Activated CD4-positive, CD25-positive, alpha-beta regulatory T cell treated with anti-CD3 and anti-CD28 coated beads, Interleukin-2, amount 50 U/mL, for 24 hours (primary cell): ENCODE measurements at regions not wholly inside any gene's neighbourhood (a gene's known extent, or its start where the extent isn't known, plus 50 kb on each side); places are given as distances from the start of the nearest gene placed in this dataset.
A peak's percentile ranks its signal among the peaks of the same experiment; 100 is the strongest.

ENCODE experiments used
- ATAC-seq, 2 donors: fragments of 150-1000 bp; cut with Tn5 transposase; one replicate each; pipeline ENCODE4 v1.10.0; 2021; ENCODE audit warnings: mild to moderate bottlenecking in 1 of 2, moderate library complexity in 1 of 2

DNA sequence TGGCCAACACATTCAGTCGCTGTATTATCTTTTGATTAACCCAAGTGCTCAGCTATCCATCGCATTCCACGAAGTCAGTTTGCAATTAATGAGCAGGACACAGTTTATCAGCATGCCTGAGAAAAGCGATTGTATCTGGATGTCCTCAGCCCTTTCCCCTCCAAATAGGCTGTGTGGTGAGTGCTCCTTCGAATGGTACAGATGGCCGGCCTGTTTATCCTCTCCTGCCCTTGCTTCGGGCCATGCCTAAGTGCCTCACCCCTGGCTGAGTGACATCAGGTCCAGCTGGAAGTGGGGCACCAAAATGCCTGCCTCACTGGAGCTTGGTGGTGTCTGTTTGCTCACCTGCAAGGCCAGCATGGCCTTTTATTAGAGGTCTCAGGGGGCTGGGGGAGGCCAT is 317.3 kb downstream of the GADD45G start:
- ATAC-seq: no peak

DNA sequence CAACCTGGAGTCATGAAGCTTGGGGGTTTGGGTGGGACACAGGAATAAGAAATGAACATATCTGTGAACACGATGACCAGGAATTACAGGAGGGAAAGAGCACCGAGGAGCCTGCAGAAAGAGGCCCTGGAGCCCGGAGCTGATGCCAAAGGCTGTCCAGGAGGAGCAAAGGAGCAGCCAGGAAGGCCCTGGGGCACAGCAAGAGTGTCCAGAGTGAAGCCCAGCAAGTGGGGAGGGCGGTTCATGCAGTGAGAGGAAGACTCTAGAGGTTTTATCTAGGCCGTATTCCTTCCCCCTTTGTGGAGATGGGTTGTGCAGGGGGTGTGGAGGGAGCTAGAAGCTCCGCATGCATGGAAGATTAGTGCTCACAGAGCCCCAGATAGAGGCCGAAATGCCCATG is 318.4 kb downstream of the GADD45G start:
- no peak for ATAC-seq

DNA sequence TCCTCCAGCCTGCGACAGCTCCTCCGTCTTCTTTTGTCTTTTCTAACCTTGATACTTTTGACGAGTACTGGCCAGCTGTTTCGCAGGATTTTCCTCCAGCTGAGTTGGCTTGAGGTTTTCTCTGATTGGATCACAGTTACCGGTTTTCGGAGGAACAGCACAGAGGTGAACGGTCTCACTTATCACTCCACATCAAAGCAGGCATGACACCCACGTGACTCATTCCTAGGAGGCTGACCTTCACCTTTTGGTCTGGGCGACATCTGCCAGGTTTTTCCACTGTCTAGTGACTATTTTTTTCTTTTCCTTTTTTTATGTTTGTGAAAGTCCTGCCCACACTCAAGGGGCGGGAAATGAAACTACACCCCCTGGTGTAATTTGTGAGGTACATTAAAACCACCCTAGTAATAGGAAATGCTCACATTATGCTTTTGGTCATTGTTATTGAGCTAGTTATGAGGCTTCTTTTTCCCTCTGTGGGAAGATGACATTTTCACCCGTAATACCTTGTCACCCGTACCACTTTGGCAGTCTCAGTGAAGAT is 319.2 kb downstream of the GADD45G start:
- peak; percentile 79 to 81 for ATAC-seq

DNA sequence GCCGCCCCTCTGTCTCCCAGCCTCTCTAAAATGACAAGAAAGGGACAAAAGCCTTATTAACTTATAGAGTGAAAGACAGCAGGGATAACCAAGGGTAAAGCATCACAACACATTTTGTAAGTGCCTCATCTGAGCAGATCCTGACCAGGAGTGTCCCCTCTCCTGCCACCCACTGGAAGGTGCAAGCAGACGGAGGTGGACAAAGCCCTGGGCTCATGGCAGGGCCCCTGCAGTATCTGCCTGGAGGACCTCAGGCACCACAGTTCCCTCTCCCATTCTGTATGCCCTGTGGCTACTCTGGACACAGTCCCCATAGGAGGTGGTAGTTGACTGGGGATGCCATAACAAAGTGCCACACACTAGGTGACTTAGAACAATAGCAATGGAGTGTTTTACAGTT is 319.8 kb downstream of the GADD45G start:
- no peak for ATAC-seq

DNA sequence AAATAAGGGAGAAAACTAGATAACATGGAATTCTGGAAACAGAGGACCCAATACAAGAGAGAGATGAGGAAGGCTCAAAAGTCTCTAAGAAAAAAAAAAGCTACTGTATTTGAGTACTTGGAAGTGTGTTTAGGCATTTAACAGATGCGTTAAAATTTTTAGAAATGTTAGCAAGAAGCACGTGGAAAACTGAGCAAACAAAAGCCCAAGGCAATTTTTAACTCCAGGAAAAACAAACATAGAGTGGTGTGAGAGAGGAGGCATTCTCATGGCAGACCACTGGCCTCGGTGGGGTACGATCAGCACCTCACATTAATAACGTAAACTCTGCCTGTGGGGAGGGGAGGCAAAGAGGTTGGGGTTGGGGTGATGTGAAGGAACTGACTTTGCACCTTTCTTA is 321.4 kb downstream of the GADD45G start:
- no peak for ATAC-seq

DNA sequence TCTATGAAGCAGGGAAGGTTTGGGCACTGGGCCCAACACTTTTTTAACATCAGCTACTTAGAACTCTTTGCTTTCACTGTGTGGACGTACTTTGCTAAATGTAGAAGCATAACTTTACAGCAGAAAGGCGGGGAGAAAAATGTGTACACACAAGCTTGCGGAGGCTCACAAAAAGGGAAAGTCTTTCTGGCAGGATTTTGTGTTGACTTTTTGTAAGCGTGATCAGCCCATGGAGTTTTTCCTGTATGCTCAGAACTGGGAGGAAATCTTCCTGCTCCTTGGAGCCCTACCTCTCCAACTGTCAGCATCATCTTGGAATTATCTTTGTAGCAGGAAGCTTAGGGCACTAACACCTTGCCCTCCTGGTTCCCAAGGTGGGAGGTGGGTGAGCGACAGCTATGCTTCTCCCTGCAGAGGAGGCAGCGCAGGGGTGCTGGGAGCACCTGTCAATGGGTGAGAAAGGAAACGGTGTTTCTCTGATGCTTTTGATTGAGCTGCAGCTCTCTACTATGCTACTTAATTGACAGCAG is 321.9 kb downstream of the GADD45G start:
- ATAC-seq: no peak

DNA sequence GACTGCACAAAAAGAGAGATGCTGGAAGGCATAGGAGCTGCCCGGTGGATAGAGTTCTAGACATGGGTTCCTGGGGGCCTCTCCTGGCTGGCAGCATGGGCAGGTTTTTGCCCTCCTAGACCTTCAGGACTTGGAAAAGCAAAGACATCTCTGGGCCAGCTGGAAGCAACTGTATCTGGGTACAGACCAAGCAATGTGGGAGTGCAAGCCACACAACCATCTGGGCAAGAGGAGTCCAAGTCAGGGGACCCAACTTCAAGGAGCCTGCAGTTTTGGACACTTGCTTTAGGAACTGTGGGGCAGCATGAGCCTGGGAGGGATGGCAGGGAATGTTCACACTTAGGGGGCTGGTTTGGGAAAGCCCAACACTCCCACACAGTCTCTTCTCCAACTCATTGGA is 323.3 kb downstream of the GADD45G start:
- no peak for ATAC-seq

DNA sequence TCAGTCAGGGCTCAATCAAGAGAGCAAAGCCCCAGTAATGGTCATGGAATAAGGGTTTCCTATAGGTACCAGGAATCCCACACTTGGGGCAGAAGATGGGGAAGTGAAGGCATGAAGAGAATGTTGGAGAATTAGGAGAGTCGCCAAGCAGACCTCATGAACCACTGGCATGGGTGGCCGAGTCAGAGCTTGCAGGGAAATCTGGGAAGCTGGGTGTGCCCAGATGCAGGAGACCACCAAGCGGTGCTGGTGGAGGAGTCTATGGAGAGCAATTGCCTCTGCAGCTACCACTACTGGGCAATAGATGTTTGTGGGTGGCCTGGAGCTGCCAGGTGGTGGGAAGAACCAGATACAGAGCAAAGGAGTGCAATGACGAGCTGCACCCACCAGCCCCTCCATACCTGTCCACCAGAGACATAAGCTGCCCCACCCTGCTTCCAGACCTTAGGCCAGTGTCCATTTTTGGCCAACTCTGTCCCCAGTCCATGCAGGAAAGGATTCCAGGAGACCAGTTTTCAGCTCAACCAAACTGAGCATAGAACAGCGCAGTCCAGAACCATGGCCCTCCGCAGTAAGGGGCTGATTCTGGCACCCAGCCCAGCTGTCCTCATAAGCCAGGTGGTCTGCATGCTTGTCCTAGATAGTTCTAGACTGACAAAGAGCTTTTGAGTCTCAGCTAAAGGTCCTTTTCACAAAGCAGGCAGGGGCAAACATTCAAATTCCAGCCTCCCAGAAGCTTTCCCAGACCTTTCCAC is 323.9 kb downstream of the GADD45G start:
- no peak for ATAC-seq

DNA sequence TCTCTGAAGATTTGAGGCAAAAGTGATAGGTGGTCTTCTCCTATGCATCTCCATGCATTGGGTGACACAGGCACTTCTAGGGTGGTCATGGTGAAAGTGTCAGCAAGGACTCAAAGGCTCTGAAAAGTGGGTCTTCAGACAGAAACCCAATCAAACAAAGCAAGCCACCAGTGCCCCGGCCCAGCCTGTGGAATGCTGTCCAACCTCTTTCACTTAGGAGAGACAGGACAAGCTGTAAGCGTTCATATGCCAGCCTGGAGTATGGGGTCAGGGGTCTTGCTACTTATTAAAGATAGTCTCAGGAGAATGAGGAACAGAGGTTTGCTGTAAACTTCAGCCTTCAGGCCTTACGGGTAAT is 324.5 kb downstream of the GADD45G start:
- ATAC-seq: no peak

DNA sequence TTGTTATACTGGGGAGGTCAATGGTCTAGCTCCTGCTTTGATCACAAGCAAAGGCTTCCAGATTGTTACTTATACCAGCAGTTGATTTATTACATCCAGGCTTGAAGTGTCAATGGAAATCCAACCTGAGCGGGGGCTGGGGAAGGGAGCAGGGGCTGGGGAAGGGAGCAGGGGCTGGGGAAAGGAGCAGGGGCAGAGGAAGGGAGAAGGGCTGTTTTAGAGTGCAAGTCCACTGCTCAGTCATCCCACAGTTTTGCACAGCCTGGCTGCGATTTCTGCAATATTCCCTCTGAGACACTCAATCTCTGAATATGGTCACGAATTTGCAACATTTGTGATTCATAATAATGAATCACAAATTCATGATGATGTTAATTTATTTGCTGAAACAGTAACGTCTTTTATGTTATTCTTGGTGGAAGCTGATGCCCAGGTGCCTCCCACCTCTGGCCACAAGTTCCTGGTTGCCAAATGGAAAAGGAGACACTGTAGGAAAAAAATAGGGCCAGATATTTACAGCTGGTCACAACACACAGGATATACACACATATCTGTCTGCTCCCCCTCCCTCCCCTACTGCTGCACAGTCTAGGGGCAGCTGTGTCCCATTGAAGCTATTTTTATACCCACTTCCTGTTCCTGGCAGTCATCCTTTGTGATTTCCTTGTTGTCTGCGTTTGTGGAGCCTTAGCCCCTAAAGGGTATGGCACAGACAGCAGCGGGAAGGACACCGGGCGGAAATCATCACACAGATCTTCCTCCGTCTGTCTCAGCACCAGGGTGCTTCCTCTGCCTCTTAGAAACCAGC is 325.1 kb downstream of the GADD45G start:
- ATAC-seq: no peak

DNA sequence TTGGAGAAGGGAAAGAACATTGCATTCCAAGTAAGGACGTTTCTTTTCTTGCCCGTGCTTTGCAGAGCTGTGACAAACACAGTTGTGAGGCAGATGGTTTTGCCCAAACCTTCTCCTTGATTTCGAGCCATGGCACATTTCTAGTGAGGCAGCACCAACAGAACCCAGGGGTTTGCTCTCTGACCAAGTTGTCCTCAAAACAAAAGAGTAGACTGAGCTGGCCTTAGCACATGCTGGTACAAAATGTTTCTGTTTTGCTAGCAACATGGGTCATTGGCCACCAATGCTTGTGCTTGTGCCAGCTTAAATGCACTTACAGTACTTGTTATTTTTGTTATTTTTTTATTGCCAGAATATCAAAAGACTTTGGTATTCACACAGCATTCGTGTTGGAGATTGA is 328.8 kb downstream of the GADD45G start:
- ATAC-seq: no peak

DNA sequence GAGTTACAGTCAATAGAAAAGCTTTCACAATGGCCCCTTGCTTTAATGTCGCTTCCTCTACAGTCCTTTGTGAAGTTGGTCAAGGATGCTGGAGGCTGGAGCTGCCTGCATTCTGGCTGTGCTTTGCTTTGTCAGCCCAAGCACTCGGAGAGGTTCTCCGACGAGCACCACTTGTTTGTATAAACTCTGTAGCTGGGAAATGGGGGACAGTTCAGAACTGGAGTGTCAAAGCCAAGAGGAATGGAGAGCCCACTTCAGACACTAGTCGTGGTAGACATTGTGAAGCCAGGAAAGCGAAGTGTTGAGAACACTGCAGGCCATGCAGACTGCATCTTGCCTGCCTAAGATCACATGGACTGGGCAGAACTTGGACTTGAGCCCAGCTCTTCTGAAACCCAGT is 330.3 kb downstream of the GADD45G start:
- no peak for ATAC-seq

DNA sequence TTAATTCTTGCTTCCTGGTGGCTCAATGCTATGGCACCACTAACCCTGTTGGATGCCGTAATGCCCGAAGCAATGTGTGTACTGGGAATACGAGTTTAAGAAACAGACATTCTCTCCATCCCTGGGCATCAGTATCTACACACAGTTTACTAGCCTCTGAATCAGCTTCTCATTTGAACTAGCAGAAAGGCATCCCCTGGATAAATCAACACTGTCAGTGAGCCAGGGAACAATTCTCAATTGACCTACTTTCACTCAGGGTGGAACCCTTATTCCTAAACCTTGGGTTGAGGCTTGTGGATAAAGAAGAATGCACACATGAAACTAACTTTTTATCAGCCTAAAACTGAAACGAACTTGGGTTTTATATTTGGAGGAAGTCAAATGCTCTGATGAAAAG is 331.0 kb downstream of the GADD45G start:
- ATAC-seq: no peak

DNA sequence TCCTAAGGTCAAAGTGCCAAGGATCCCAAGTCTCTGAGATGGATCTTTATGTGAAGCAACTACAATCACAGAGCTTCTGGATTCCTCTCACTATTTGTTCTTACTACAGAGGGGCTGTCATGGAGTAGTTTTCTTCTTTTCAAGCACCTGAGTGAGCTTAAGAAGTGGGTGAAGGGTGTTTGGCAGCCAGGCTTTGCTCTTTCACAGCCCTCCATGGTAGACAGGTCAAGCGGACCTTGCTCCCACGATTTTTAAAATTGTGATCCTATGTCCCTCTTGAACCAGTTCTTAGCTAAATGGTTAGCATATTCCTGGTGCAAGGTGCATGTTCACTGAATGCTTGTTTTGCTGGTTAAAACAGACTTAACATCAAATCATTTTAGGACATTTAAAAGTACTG is 332.2 kb downstream of the GADD45G start:
- no peak for ATAC-seq

DNA sequence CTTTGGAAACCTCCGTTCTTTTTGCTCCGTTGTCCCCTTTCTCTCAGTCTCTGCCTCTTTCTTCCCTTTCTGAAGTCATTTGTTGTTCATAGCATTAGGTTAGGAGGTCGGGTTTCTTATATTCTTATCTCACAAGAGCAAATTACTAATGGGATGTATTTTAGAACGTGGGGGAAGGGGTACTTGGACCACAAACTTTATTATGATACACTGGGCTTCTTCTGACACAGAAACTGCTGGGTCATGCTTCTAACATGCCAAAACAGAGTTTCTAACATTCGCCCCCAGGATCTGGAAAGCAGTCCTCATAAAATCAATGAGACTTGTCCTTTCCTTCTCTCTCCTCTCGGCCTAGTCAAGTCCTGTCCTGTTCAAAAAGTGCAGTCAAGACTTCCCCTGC is 334.4 kb downstream of the GADD45G start:
- no peak for ATAC-seq

DNA sequence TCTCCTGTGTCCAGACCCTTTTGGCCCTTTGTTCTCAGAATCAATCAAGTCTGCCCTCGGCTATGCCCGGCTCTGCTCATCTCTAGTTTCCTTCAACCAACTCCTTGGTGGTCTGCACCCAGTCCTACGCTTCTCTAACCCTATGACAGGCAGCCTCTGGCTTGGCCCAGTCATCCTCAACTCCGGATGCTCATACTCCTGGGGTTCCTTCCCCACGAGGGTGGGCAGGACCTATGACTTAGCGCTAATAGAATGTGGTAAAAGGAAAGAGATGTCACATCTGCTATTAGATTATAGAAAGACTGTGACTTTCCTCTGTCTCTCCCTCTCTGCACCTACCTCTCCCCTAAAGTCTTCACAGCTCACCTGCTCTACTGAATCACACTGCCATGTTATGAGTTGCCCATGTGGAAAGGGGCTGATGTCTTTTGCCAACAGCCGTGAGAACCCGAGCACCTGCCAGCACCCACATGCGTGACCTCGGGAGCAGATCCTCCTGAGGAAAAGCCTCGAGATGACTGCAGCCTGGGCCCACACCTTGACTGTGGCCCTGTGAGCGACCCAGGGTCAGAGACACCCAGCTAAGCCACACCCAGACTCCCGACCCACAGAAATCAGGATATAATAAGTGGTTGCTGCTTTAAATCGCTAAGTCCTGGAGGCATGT is 334.9 kb downstream of the GADD45G start:
- ATAC-seq: no peak

DNA sequence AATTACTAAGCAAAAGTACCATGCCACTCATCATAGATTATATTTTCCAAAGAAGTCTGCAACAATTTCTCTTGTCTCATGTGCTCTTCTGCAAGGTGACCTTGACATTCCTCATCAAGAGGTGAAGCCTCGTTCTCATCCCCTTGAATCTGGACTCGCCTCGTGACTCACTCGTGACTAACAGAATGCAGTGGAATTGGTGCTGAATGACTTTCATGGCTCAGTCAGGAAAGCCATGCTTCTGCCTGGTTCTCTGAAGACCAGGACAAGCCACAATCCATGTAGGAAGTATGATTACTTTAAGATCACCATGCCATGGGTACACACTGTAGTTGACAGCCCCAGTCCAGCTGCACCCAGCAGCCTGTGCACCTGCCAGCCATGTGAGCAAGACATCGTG is 335.8 kb downstream of the GADD45G start:
- ATAC-seq: no peak

DNA sequence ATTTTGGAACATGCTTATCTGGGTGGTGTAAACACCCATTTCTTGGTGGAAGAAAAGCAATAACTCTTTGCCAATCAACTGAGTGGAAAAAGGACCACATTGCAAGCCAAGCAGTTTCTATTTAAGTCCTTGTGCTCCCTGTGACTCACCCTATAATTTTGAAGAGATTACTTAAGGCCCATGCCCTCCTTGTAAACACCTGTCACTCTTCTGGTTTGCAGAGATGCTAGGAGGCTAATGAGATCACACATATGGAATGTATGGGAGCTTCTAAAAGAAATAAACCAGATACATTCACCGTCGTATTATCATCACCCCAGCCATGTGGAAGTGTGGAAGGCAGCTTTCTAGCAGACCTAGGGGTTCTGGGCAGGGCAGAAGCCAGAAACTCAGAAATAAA is 337.1 kb downstream of the GADD45G start:
- ATAC-seq: no peak

DNA sequence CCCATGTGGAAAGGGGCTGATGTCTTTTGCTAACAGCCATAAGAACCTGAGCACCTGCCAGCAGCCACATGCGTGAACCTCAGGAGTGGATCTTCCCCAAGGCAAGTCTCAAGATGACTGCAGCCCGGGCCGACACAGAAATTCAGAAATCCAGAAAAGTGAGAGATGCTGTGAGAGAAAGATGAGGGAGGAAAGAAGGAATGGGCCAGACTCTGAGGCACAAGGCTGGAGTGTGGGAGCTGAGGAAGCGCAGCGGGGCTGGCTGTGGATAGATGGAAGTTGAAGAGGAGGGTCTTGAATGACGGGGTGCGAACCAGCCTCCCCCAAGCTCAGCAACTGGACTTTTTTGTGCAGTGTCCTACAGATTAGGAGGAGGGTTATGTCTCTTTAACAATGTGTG is 337.8 kb downstream of the GADD45G start:
- ATAC-seq: no peak

DNA sequence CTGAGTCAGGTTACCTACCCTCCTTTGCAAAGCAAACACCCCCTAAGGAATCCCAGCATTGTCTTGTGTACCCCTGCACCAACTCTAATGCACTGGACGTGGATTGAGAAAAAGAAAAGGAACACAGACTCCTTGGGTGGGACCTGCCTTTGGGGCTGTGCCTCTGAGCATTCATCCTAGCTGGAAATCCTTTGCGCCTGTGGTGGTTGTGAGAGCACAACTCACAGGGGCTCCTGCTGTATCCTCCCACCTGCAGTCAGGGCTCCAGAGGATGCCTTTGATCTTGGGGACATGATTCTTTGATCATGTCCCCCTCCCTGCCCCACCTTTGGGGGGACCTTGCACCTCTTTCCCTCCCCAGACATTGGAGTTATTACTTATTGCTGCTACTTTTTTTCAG is 338.5 kb downstream of the GADD45G start:
- no peak for ATAC-seq

DNA sequence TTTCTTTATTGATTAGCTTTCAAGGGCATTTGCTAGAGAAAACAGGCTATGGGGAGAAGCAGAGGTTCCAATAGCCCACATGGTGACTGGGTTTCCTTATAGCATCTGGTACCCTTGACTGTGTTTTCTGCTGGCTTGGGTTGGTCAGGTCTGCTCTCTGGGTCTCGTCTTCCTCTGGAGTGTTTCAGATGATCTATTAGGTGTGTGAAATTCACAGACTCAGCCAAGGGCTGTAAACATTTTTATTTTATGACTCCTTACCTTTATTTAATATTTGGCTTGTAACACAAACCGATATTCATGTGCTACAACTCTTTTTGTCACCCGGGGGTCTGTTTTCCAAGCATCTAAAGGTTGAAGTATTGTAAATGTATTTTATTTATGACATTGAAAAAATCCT is 338.9 kb downstream of the GADD45G start:
- ATAC-seq: no peak

DNA sequence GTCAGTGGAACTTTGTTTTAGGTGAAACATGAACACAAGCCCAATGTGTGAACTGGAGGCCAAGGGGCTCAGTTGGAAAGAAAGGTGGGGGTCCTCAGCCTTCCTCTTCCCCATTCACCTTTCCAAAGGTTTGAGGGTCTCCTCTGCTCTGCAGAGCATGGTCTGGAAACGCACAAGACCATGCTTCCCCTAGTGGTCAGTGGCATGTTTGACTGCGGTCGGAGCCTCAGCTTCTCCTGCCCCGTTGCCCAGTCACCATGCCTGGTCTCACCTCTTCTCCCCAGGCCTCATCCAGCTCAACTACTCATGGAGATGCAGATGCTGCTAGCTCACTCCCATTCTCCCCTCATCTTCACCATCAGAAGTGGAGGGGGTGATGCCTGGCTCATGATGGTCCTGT is 340.3 kb downstream of the GADD45G start:
- no peak for ATAC-seq

DNA sequence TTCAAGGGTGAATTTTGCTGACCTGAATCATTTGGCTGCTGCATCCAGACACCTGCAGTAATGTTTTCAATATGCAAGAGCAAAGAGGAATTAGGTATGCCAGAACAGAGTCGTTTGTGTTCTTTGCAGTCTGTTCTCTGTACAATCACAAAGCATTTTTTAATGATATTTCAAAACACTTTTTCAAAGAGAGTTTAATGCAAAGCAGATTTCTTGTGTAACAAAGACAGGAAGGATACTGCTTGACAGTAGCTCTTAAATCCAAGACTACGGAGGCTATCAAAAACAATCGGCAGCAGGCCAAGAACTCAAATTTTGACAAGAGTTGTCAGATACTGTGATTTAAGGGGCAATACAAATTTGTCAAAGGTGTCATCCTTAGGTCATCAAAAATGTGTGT is 341.9 kb downstream of the GADD45G start:
- ATAC-seq: no peak

DNA sequence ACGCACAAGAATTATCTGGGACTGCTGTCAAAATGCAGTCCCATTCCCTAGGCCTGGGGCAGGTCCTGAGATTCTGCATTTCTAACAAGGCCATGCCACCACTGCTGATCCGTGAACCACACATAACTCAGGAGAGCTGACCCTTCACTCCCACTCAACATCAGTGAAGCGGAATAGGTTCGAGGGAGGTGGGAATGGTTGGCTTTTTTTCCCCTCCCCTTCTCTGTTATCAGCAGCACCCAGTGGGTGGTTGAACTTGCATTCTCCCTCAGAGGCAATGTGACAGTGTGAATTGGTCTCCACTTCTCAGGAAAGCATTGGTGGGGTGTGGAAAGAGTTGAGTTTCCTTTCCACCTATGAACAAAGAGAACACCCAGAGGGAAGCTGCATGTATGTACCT is 344.3 kb downstream of the GADD45G start:
- no peak for ATAC-seq
